ENCODE measurements at regions not wholly inside any gene's neighbourhood (a gene's known extent, or its start where the extent isn't known, plus 50 kb on each side); places are given as distances from the start of the nearest gene placed in this dataset.
"Not testable (repeated sequence)": the region's sequence is repeated elsewhere in the genome, so short reads cannot be mapped to it uniquely, and the experiment has no call there.

DNA sequence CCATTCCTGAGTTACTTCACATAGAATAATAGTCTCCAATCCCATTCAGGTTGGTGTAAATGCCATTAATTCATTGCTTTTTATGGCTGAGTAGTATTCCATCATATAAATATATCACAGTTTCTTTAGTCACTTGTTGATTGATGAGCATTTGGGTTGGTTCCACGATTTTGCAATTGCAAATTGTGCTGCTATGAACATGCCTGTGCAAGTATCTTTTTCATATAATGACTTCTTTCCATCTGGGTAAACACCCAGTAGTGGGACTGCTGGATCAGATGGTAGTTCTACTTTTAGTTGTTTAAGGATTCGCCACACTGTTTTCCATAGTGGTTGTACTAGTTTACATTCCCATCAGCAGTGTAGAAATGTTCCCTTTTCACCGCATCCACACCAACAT, 107.0 kb downstream of the CDC7 start:
- TF ChIP-seq, protein P1, sequence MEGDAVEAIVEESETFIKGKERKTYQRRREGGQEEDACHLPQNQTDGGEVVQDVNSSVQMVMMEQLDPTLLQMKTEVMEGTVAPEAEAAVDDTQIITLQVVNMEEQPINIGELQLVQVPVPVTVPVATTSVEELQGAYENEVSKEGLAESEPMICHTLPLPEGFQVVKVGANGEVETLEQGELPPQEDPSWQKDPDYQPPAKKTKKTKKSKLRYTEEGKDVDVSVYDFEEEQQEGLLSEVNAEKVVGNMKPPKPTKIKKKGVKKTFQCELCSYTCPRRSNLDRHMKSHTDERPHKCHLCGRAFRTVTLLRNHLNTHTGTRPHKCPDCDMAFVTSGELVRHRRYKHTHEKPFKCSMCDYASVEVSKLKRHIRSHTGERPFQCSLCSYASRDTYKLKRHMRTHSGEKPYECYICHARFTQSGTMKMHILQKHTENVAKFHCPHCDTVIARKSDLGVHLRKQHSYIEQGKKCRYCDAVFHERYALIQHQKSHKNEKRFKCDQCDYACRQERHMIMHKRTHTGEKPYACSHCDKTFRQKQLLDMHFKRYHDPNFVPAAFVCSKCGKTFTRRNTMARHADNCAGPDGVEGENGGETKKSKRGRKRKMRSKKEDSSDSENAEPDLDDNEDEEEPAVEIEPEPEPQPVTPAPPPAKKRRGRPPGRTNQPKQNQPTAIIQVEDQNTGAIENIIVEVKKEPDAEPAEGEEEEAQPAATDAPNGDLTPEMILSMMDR (IDR thresholded peaks at IDR 0.05) = not testable (repeated sequence)
- not testable (repeated sequence) for TF ChIP-seq EZH2 (IDR thresholded peaks at IDR 0.05; ENCODE audit: borderline replicate concordance, insufficient read depth, low read depth, low read length, poor library complexity, severe bottlenecking)
